Rectal smooth muscle tissue (tissue), 1 donor: ENCODE measurements at regions not wholly inside any gene's neighbourhood (a gene's known extent, or its start where the extent isn't known, plus 50 kb on each side); places are given as distances from the start of the nearest gene placed in this dataset.
"Not testable (repeated sequence)": the region's sequence is repeated elsewhere in the genome, so short reads cannot be mapped to it uniquely, and the experiment has no call there.

Source experiments
- H3K27ac ChIP-seq: one replicate; pipeline ENCODE4 v1.7.0; 2013; ENCODE audit warnings: low read depth, low read length, inconsistent platforms
- H3K27me3 ChIP-seq: one replicate; pipeline ENCODE4 v1.7.0; 2013; ENCODE audit warnings: low read length; ENCODE audit not compliant: control insufficient read depth, insufficient read depth
- H3K36me3 ChIP-seq: one replicate; pipeline ENCODE4 v1.7.0; 2013; ENCODE audit warnings: low read length; ENCODE audit not compliant: control insufficient read depth, insufficient read depth
- H3K4me1 ChIP-seq: one replicate; pipeline ENCODE4 v1.7.0; 2013; ENCODE audit warnings: low read length; ENCODE audit not compliant: control insufficient read depth, insufficient read depth
- H3K4me3 ChIP-seq: one replicate; pipeline ENCODE4 v1.7.0; 2013; ENCODE audit warnings: low read length
- H3K9ac ChIP-seq: one replicate; pipeline ENCODE4 v1.7.0; 2013; ENCODE audit warnings: low read length

- Histone ChIP-seq H3K4me1 (no peaks in the 10 kb centered on the region), H3K27me3 (no peaks in the 10 kb centered on the region), H3K36me3 (no peaks in the 10 kb centered on the region), H3K9ac (no peak overlapping the region), H3K27ac (no peak overlapping the region), H3K4me3 (no peak overlapping the region)
Observed at GRCh38 chr6:145087034-145087433, 648.3 kb downstream of the EPM2A start.

GRCh38 chr6:145090801-145091585 lies 644.3 kb downstream of the EPM2A start:
- H3K27me3 ChIP-seq: no peaks in the 10 kb centered on the region
- no peak overlapping the region for H3K4me3 ChIP-seq
- no peak overlapping the region for H3K27ac ChIP-seq
- H3K36me3 ChIP-seq: no peaks in the 10 kb centered on the region
- no peaks in the 10 kb centered on the region for H3K4me1 ChIP-seq
- H3K9ac ChIP-seq: no peak overlapping the region

- H3K36me3 ChIP-seq: no peaks in the 10 kb centered on the region
- no peaks in the 10 kb centered on the region for H3K27me3 ChIP-seq
- no peaks in the 10 kb centered on the region for H3K4me1 ChIP-seq
- no peak overlapping the region for H3K9ac ChIP-seq
- H3K4me3 ChIP-seq: no peak overlapping the region
- no peak overlapping the region for H3K27ac ChIP-seq
Observed at GRCh38 chr6:145091586-145092142, 643.7 kb downstream of the EPM2A start.

DNA sequence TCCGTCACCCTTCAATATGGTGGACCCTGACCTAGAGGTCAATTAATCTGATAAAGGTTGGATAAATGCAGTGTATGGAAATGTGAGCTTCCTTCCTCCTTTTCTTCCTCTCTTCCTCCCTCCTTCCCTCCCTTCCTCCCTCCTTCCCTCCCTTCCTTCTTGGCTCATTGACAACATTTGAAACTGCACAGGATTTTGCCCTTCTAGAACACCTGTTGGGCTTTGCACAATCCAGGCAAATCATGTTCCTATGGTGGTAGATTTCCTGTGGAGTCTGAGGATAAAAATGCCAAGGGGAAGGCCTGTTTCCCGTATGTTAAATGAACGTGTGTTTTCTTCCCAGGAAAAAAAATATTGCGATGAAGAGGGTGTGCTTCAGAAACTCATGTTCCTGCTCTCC lies 642.8 kb downstream of the EPM2A start:
- Histone ChIP-seq H3K27ac (no peak overlapping the region), H3K4me1 (no peaks in the 10 kb centered on the region), H3K36me3 (no peaks in the 10 kb centered on the region), H3K4me3 (no peak overlapping the region), H3K9ac (no peak overlapping the region), H3K27me3 (no peaks in the 10 kb centered on the region)

DNA sequence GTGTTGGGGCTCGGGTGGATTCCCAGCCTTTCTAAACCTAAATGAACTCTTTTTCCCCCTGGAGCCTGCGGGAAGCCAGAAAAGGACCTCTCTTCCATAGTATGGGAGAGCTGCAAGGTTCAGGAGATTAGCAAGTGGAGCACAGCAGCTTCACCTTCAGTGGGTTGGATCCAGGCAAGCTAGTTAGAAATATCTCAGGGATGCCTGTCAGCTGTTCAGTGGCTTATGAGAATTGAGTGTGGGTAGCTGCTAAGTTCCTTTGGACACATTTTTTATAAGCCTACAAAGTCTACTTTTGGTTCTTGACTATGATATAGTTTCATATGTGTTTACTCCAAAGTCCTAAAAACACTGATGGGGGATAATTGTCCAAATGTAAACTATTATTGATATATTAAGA lies 642.1 kb downstream of the EPM2A start:
- H3K36me3 ChIP-seq: no peaks in the 10 kb centered on the region
- H3K27ac ChIP-seq: no peak overlapping the region
- no peak overlapping the region for H3K4me3 ChIP-seq
- H3K27me3 ChIP-seq: no peaks in the 10 kb centered on the region
- H3K9ac ChIP-seq: no peak overlapping the region
- H3K4me1 ChIP-seq: no peaks in the 10 kb centered on the region

DNA sequence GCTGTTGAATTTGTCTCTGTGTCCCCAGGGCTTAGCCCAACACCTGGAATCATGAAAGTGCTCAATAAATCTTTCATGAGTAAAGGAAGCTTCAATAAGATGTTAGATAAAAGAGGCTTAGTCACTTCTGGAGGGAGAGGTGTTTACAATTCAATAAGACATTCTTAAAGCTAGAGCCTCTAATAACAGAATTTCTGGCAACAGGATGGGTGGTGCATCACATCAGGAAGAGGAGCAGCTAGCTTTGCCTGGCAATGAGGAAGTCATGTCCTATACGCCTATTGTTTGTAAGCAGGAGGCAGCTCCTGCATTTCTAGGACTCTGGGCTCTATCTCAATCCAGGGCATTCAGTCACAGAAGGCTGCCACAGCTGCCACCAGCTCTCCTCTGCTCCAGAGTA lies 638.5 kb downstream of the EPM2A start:
- Histone ChIP-seq H3K9ac (no peak overlapping the region), H3K4me1 (no peaks in the 10 kb centered on the region), H3K27ac (no peak overlapping the region), H3K27me3 (no peaks in the 10 kb centered on the region), H3K36me3 (no peaks in the 10 kb centered on the region), H3K4me3 (no peak overlapping the region)

- not testable (repeated sequence) for H3K27me3 ChIP-seq, H3K4me3 ChIP-seq, H3K9ac ChIP-seq, H3K4me1 ChIP-seq, H3K27ac ChIP-seq, H3K36me3 ChIP-seq
Observed at GRCh38 chr6:145098127-145098526, 637.2 kb downstream of the EPM2A start.

DNA sequence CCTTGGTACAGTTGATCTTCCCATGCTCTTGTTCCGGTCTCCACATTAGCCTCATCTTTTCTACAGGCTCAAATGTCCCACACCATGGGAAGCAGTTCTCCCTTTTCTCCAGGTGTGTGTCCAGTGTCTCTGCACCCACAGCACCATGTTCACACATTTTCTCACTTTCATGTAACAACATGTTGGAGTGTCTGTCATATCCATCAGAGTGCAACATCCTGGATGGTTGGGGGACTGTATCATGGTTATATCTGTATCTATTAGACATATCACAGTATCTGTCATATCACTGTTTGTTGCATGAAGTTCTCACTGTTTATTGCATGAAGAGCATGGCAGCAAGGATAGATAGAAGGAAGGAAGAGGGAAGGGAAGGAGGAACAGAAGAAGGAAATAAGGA lies 635.6 kb downstream of the EPM2A start:
- Histone ChIP-seq H3K4me1 (no peaks in the 10 kb centered on the region), H3K36me3 (no peaks in the 10 kb centered on the region), H3K27me3 (no peaks in the 10 kb centered on the region), H3K9ac (no peak overlapping the region), H3K27ac (no peak overlapping the region), H3K4me3 (no peak overlapping the region)

DNA sequence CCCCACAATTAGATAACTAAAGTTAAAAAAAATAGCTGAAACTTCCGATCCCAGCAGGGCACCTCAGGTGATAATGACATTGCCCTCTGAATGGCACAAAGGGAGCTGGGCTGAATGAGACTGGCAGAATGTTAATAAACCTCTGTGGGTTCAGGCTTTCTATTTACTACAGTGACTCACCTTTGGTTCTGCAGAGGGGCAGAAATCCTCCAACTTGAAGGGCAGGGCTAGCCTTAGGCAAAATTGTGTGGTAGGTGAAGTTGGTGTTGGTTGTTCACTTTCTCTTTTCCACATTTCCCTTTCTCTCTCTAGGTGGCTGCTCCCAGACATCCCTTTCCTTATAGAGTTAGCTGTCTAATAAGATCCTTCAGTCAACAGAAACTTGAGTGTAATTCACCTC lies 625.2 kb downstream of the EPM2A start:
- Histone ChIP-seq H3K36me3 (no peaks in the 10 kb centered on the region), H3K27me3 (no peaks in the 10 kb centered on the region), H3K4me3 (no peak overlapping the region), H3K27ac (no peak overlapping the region), H3K9ac (no peak overlapping the region), H3K4me1 (no peaks in the 10 kb centered on the region)

DNA sequence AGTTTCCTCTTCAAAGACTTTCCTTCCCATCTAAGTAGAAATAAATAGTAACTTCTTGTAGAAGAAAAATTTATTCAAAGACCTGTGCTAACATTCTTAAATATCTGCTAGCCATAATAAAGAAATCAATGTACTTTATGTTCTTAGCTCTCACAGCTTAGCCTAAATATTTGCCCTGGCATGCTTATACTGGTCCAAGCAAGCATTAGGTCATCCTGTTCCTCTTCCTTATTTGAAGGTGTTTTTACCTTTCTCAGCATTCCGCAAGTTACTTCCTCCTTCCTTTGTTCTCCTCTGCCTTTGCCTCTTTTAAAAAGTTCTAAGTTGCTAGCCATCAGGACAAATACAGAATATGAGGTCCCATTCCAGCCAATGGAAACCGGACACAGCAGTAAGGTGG lies 623.9 kb downstream of the EPM2A start:
- H3K27me3 ChIP-seq, H3K27ac ChIP-seq, H3K4me1 ChIP-seq: not testable (repeated sequence)

DNA sequence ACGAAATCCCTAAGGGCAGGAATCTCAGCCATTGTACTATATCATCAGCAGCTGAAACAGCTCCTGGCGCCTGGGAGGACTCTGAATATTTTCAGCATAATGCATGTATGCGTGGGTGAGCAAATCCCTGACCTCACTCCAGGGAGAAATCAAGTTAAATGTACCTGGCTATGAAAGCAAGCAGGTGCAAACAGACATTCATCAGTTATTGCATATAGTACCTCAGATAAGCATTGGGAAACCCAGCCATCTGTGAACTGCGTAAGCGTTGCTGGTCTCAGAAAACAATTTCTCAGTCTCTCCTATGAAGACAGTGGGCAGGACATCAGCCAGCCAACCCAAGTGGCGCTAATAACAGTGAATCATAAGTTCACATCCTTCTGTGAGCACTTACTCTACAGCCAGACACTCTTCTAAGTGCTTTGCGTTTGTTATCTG lies 622.6 kb downstream of the EPM2A start:
- H3K36me3 ChIP-seq: no peaks in the 10 kb centered on the region
- no peaks in the 10 kb centered on the region for H3K4me1 ChIP-seq
- H3K27me3 ChIP-seq: no peaks in the 10 kb centered on the region
- no peak overlapping the region for H3K27ac ChIP-seq
- no peak overlapping the region for H3K9ac ChIP-seq
- H3K4me3 ChIP-seq: no peak overlapping the region

More for the DNA sequence above, 623.9 kb downstream of the EPM2A start:
- not testable (repeated sequence) for H3K36me3 ChIP-seq, H3K9ac ChIP-seq, H3K4me3 ChIP-seq

DNA sequence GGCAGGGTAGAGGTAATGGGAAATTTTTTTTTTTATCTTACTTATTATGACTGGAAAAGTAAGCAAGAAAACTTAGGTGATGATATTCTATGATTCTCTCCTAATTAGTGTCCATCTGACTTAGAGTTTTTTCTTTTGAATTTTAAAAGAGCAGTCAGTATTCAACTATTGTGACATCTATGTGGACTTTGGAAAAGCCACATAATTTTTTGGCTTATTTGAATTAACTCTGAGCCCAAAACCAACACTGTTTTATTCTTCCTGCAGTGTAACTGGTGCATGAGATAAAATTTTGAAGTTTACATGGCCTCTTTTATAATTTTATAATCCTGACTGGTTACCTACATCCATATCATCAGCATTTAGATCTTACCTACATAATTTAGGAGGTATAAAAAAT lies 619.7 kb downstream of the EPM2A start:
- no peak overlapping the region for H3K27ac ChIP-seq
- no peak overlapping the region for H3K9ac ChIP-seq
- no peak overlapping the region for H3K4me3 ChIP-seq
- H3K4me1 ChIP-seq: no peaks in the 10 kb centered on the region
- no peaks in the 10 kb centered on the region for H3K36me3 ChIP-seq
- H3K27me3 ChIP-seq: no peaks in the 10 kb centered on the region

DNA sequence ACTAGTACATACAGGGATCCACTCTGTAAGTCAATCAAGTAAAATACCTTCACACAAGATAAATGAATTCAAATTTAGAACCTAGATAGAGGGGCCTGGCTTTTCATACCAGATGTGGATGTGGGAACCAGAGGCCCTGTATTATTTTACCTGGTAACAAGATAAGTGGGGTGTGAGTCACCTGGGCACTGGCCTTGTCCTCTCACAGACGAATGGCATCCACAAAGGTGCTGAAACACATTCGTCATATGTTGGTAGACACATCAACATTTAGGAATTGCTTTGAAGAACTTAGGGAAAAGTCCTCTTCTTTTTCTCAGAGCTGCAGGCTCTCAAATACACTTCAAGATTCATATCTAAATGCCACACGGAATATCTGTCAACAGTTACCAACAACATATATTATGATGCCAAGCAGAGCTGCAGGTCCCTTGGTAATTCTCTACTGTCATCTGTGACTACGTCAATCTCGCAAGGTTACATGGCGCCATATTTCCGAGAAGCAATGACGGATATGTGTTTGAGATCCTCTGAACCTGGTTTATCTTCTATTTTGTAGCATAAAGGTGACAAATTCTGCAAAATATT lies 618.6 kb downstream of the EPM2A start:
- H3K27ac ChIP-seq: no peak overlapping the region
- H3K27me3 ChIP-seq: no peaks in the 10 kb centered on the region
- H3K9ac ChIP-seq: no peak overlapping the region
- H3K36me3 ChIP-seq: no peaks in the 10 kb centered on the region
- no peaks in the 10 kb centered on the region for H3K4me1 ChIP-seq
- no peak overlapping the region for H3K4me3 ChIP-seq
